HL-60 (cell line): ENCODE measurements at regions not wholly inside any gene's neighbourhood (a gene's known extent, or its start where the extent isn't known, plus 50 kb on each side); places are given as distances from the start of the nearest gene placed in this dataset.

ENCODE experiments used
- DNase-seq, 2 experiments: peaks; one replicate each; pipeline ENCODE4 v3.0.0-alpha.2; 2010 to 2020; ENCODE audit warnings: low read depth in 1 of 2, low spot score in 1 of 2
- H3K27ac ChIP-seq: fragments of 250-450 bp; sonication (Bioruptor Pico); replicated peaks from 2 replicates; pipeline ENCODE4 v1.5.1; 2020; ENCODE audit warnings: mild to moderate bottlenecking, moderate library complexity
- H3K27me3 ChIP-seq: fragments of 250-450 bp; sonication (Bioruptor Pico); 2 replicates; pipeline ENCODE4 v1.5.1; 2021; ENCODE audit warnings: mild to moderate bottlenecking, moderate library complexity; ENCODE audit not compliant: insufficient read depth, poor library complexity, severe bottlenecking
- H3K4me3 ChIP-seq: replicated peaks from 2 replicates; pipeline ENCODE4 v1.5.1; 2011; ENCODE audit warnings: mild to moderate bottlenecking, control low read depth, low read length; ENCODE audit not compliant: insufficient read depth
- CTCF ChIP-seq: IDR thresholded peaks from one replicate; pipeline ENCODE4 v1.5.1; 2011; ENCODE audit warnings: low read length, control low read depth, inconsistent platforms; ENCODE audit not compliant: insufficient read depth
- GABPA ChIP-seq: IDR thresholded peaks from 2 replicates; pipeline ENCODE4 v1.6.1; 2012; ENCODE audit warnings: low read depth
- POLR2AphosphoS5 ChIP-seq: IDR thresholded peaks from 2 replicates; pipeline ENCODE4 v1.6.1; 2012; ENCODE audit warnings: low read depth
- SPI1 ChIP-seq: IDR thresholded peaks from 2 replicates; pipeline ENCODE4 v1.6.1; 2012; ENCODE audit warnings: low read depth, mild to moderate bottlenecking, borderline replicate concordance
- TF ChIP-seq, protein P1 (sequence below): IDR thresholded peaks from 2 replicates; pipeline ENCODE4 v1.6.1; 2012; ENCODE audit warnings: low read depth; ENCODE audit not compliant: insufficient replicate concordance

GRCh38 chr3:152146461-152146860 is 122.3 kb upstream of the MBNL1 start:
- no peak for DNase-seq
- H3K27me3 ChIP-seq, result no peaks in the 10 kb centered on the region
- no peak overlapping the region for H3K4me3 ChIP-seq
- no peak for TF ChIP-seq SPI1
- no peak for TF ChIP-seq POLR2AphosphoS5
- no peak for TF ChIP-seq CTCF
- TF ChIP-seq GABPA, result no peak
- no peak overlapping the region for H3K27ac ChIP-seq

GRCh38 chr3:152147748-152148147 is 121.0 kb upstream of the MBNL1 start:
- no peaks in the 10 kb centered on the region for H3K27me3 ChIP-seq
- TF ChIP-seq, protein P1, sequence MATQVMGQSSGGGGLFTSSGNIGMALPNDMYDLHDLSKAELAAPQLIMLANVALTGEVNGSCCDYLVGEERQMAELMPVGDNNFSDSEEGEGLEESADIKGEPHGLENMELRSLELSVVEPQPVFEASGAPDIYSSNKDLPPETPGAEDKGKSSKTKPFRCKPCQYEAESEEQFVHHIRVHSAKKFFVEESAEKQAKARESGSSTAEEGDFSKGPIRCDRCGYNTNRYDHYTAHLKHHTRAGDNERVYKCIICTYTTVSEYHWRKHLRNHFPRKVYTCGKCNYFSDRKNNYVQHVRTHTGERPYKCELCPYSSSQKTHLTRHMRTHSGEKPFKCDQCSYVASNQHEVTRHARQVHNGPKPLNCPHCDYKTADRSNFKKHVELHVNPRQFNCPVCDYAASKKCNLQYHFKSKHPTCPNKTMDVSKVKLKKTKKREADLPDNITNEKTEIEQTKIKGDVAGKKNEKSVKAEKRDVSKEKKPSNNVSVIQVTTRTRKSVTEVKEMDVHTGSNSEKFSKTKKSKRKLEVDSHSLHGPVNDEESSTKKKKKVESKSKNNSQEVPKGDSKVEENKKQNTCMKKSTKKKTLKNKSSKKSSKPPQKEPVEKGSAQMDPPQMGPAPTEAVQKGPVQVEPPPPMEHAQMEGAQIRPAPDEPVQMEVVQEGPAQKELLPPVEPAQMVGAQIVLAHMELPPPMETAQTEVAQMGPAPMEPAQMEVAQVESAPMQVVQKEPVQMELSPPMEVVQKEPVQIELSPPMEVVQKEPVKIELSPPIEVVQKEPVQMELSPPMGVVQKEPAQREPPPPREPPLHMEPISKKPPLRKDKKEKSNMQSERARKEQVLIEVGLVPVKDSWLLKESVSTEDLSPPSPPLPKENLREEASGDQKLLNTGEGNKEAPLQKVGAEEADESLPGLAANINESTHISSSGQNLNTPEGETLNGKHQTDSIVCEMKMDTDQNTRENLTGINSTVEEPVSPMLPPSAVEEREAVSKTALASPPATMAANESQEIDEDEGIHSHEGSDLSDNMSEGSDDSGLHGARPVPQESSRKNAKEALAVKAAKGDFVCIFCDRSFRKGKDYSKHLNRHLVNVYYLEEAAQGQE, result no peak
- TF ChIP-seq GABPA (no peak), SPI1 (no peak), CTCF (no peak), POLR2AphosphoS5 (no peak)
- no peak overlapping the region for H3K27ac ChIP-seq
- no peak for DNase-seq
- no peak overlapping the region for H3K4me3 ChIP-seq

DNA sequence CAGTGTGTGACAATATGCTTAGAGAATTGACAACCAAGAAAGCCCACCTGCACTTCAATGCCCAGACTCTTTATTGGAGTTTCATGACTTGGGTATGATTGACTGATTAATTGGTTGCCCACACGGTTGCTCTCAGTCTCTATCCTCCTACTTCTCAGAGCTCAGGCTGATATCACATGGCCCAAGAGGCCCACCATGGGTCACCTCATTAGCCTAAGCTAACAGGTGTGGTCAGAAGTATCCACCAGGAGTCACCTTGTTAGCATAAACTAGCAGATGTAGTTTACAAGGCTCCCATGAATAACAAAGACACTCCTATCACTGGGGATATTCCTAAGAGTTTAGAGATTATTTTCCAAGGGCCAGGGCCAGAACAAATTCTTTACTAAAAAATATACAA is 120.2 kb upstream of the MBNL1 start:
- TF ChIP-seq CTCF (no peak), GABPA (no peak), SPI1 (no peak), POLR2AphosphoS5 (no peak)
- TF ChIP-seq, protein P1, result no peak
- Histone ChIP-seq H3K27me3 (no peaks in the 10 kb centered on the region), H3K27ac (no peak overlapping the region), H3K4me3 (no peak overlapping the region)
- no peak for DNase-seq

GRCh38 chr3:152149832-152150231 is 118.9 kb upstream of the MBNL1 start:
- no peak overlapping the region for H3K4me3 ChIP-seq
- TF ChIP-seq CTCF (no peak), GABPA (no peak), SPI1 (no peak), POLR2AphosphoS5 (no peak)
- TF ChIP-seq, protein P1, result no peak
- no peaks in the 10 kb centered on the region for H3K27me3 ChIP-seq
- no peak overlapping the region for H3K27ac ChIP-seq
- no peak for DNase-seq
